Thyroid gland (tissue), 4 donors: ENCODE measurements at regions not wholly inside any gene's neighbourhood (a gene's known extent, or its start where the extent isn't known, plus 50 kb on each side); places are given as distances from the start of the nearest gene placed in this dataset.

Experiments used
- DNase-seq, 2 donors: peaks; one replicate each; pipeline ENCODE4 v3.0.0-alpha.2; 2019
- H3K27ac ChIP-seq, 3 donors: fragments of 200-600 bp; sonication (generic); 1 replicate in 2 of 3; 2 replicates in 1 of 3; pipeline ENCODE4 v1.5.1; 2016 to 2019; ENCODE audit warnings: mild to moderate bottlenecking in 1 of 3, moderate library complexity in 1 of 3
- H3K27me3 ChIP-seq: fragments of 200-600 bp; sonication (generic); one replicate; pipeline ENCODE4 v1.5.1; 2019
- H3K36me3 ChIP-seq, 2 donors: fragments of 200-600 bp; sonication (generic); one replicate each; pipeline ENCODE4 v1.5.1; 2016 to 2019
- H3K4me1 ChIP-seq, 2 donors: fragments of 200-600 bp; sonication (generic); one replicate each; pipeline ENCODE4 v1.5.1; 2017 to 2019
- H3K4me3 ChIP-seq, 3 donors: fragments of 200-600 bp; sonication (generic); replicated peaks in 1 of 3; 1 replicate in 2 of 3; 2 replicates in 1 of 3; pipeline ENCODE4 v1.5.1; 2016; ENCODE audit warnings: mild to moderate bottlenecking in 1 of 3
- H3K9me3 ChIP-seq: fragments of 200-600 bp; sonication (generic); one replicate; pipeline ENCODE4 v1.5.1; 2017
- POLR2A ChIP-seq, 2 donors: fragments of 450-650 bp; IDR thresholded peaks; one replicate each; pipeline ENCODE4 v1.6.1; 2017; ENCODE audit warnings: antibody characterized with exemption in 2 of 2, mild to moderate bottlenecking in 2 of 2, moderate library complexity in 1 of 2
- WGBS, 2 donors: methylation state at CpG; one replicate each; pipeline ENCODE4 v1.1.5; 2017; 5-methylcytosine and 5-hydroxymethylcytosine counted together
- intact Hi-C: fragments of 100-400 bp; cut with DNase I; formaldehyde crosslinking; loops from one replicate; pipeline ENCODE4 v1.15.1; 2023
- TF ChIP-seq, protein P1 (sequence below), 6 experiments: fragments of 200-600 bp in 3 of 6; fragments of 450-650 bp in 3 of 6; sonication (generic) in 3 of 6; IDR thresholded peaks; one replicate each; pipeline ENCODE4 v1.5.1; 2016 to 2019; ENCODE audit warnings: antibody characterized with exemption in 6 of 6, mild to moderate bottlenecking in 2 of 6, inconsistent platforms in 1 of 6, moderate library complexity in 1 of 6

DNA sequence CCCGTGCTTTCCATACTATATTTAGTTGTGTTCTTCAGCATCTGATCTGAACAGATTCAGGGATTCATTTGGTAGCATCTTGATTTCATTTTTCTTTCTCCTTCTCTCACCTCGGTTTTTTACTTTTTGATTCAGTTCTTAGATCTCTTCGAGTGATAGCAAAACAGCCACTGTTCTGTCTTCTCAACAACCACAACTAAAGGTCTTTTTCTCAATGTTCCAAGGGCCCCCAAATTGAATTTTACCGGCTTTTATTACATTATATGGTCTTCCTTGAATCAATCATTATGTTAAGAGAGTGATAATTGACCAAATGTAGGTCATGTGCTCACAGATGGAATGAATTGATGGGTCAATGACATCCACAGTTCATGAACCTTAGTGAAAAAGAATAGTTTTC, 164.5 kb upstream of the LMNTD1 start:
- no peak overlapping the region for H3K27ac ChIP-seq
- intact Hi-C loops: no loop called here
- H3K36me3 ChIP-seq: no peaks in the 10 kb centered on the region
- no peaks in the 10 kb centered on the region for H3K9me3 ChIP-seq
- 77 to 92% methylated on average over 4 of the region's 4 CpGs for WGBS, 2 donors
- no peaks in the 10 kb centered on the region for H3K27me3 ChIP-seq
- H3K4me1 ChIP-seq: no peaks in the 10 kb centered on the region
- TF ChIP-seq, protein P1, sequence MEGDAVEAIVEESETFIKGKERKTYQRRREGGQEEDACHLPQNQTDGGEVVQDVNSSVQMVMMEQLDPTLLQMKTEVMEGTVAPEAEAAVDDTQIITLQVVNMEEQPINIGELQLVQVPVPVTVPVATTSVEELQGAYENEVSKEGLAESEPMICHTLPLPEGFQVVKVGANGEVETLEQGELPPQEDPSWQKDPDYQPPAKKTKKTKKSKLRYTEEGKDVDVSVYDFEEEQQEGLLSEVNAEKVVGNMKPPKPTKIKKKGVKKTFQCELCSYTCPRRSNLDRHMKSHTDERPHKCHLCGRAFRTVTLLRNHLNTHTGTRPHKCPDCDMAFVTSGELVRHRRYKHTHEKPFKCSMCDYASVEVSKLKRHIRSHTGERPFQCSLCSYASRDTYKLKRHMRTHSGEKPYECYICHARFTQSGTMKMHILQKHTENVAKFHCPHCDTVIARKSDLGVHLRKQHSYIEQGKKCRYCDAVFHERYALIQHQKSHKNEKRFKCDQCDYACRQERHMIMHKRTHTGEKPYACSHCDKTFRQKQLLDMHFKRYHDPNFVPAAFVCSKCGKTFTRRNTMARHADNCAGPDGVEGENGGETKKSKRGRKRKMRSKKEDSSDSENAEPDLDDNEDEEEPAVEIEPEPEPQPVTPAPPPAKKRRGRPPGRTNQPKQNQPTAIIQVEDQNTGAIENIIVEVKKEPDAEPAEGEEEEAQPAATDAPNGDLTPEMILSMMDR (IDR thresholded peaks at IDR 0.05): no peak
- TF ChIP-seq POLR2A (IDR thresholded peaks at IDR 0.05): no peak
- no peak overlapping the region for H3K4me3 ChIP-seq
- no peak for DNase-seq

DNA sequence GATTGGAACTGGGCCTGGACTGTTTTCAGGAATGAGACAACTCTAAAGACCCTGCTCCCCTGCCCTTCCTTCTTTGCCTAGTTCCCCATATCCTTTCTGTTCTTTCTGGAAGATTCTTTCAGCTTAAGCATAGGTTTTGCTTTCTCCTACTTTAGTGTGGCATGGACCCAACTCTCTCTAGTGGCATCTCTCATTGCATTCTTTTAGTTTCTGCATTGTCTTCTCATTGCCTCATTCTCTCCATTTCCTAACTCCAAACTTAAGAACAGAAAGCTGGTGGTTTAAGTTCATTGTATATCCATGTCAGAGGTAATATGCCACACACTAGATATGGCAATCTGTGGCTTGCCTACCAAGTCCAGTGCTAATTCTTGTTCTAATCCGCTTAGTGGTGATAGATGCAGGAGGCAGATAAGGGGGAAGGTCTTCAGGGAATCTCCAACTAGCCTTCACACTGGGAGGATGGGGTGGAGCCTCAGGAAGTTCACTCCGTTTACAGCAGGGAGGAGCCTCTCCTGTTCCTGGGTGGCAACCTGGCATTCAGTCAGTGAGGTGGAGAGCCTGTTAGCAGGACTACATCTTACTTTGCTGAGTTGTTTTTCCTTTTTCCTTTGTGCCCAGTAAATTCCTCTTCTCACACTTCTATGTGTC, 165.1 kb upstream of the LMNTD1 start:
- WGBS, 2 donors: 62 to 63% methylated on average over 2 of the region's 2 CpGs
- H3K27me3 ChIP-seq: no peaks in the 10 kb centered on the region
- no peak overlapping the region for H3K27ac ChIP-seq

DNA sequence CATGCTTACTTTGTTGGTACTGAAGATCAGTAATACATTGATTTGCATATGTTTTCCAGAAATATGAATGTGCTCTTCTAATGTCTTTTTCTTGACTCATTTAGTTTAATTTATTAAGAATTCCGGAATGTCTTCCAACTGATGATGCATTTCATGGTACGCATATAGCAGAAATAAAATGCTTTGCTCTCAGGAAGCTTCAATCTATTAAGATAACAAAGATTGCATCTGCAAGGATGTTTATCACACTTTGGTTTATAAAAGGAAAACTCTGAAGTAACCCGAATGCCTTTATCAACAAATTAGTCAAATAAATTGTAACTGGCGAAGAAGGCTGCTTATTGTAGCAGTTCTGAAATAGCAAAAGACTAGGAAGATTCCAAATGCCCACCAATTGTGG, 166.4 kb upstream of the LMNTD1 start:
- Histone ChIP-seq H3K4me3 (no peak overlapping the region), H3K27ac (no peak overlapping the region), H3K36me3 (no peaks in the 10 kb centered on the region), H3K9me3 (no peaks in the 10 kb centered on the region), H3K4me1 (no peaks in the 10 kb centered on the region), H3K27me3 (no peaks in the 10 kb centered on the region)
- WGBS, 2 donors: 85 to 89% methylated on average over 4 of the region's 4 CpGs
- intact Hi-C loops: no loop called here
- DNase-seq: no peak
- no peak for TF ChIP-seq POLR2A (IDR thresholded peaks at IDR 0.05)
- TF ChIP-seq, protein P1 (IDR thresholded peaks at IDR 0.05): no peak

More for the DNA sequence above, 165.1 kb upstream of the LMNTD1 start:
- H3K4me3 ChIP-seq: no peak overlapping the region
- TF ChIP-seq, protein P1 (IDR thresholded peaks at IDR 0.05): no peak
- TF ChIP-seq POLR2A (IDR thresholded peaks at IDR 0.05): no peak
- no peaks in the 10 kb centered on the region for H3K36me3 ChIP-seq
- H3K9me3 ChIP-seq: no peaks in the 10 kb centered on the region
- intact Hi-C loops: no loop called here
- DNase-seq: no peak
- H3K4me1 ChIP-seq: no peaks in the 10 kb centered on the region

DNA sequence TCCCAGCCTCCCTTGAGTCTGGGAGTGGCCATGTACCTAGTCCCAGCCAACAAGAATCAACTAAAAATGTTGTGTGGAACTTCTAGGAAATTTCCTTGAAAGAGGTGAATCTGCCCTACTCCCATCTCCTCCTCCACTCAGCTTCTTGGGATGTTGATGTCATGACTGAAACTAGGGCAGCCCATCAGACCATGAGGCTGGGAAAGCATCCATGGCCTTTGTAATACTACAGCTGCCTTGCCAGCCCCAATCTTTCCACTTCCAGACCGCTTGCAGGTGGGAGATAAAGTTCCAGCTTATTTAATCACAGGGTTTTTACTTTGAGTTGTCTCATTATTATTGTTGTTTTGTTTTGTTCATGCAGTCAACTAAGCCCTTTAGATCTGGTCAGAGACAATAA, 170.3 kb upstream of the LMNTD1 start:
- Histone ChIP-seq H3K36me3 (no peaks in the 10 kb centered on the region), H3K9me3 (no peaks in the 10 kb centered on the region), H3K27ac (no peak overlapping the region), H3K4me1 (no peaks in the 10 kb centered on the region), H3K4me3 (no peak overlapping the region), H3K27me3 (no peaks in the 10 kb centered on the region)
- 73 to 87% methylated on average over 1 of the region's 1 CpG for WGBS, 2 donors
- no peak for TF ChIP-seq POLR2A (IDR thresholded peaks at IDR 0.05)
- TF ChIP-seq, protein P1 (IDR thresholded peaks at IDR 0.05): no peak
- intact Hi-C loops: no loop called here
- DNase-seq: no peak

DNA sequence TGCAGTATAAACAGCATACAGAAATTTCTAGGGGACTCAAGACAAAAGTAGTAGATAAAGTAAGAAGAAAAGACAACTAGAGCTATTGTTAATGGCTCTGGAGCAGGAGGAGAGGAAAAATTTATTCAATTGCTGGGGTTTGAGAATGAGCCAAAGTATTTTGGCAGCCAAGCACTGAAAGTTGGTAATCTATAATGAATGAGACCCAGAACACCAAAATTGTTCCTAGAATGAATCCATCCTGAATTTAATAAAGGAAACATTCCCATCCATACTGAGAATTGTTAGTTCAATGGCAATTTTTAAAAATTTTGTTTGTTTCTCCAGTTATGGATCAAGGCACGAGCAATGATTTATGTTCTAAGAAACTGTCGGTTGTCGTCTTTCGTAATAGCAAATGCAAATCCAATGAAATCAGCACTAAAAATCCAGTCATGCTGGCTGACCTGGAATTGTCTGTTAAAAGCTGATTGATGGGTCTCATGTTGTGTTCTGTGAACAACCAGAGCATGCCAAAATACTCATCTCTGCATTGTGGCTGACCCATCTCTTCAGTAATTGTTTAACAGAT, 170.9 kb upstream of the LMNTD1 start:
- TF ChIP-seq POLR2A (IDR thresholded peaks at IDR 0.05): no peak
- TF ChIP-seq, protein P1 (IDR thresholded peaks at IDR 0.05): no peak
- intact Hi-C loops: no loop called here

More for the DNA sequence above, 170.9 kb upstream of the LMNTD1 start:
- Histone ChIP-seq H3K36me3 (no peaks in the 10 kb centered on the region), H3K9me3 (no peaks in the 10 kb centered on the region), H3K27ac (no peak overlapping the region), H3K4me1 (no peaks in the 10 kb centered on the region), H3K27me3 (no peaks in the 10 kb centered on the region), H3K4me3 (no peak overlapping the region)
- 81 to 83% methylated on average over 4 of the region's 4 CpGs for WGBS, 2 donors
- DNase-seq: no peak
